ENCODE measurements at regions not wholly inside any gene's neighbourhood (a gene's known extent, or its start where the extent isn't known, plus 50 kb on each side); places are given as distances from the start of the nearest gene placed in this dataset.

DNA sequence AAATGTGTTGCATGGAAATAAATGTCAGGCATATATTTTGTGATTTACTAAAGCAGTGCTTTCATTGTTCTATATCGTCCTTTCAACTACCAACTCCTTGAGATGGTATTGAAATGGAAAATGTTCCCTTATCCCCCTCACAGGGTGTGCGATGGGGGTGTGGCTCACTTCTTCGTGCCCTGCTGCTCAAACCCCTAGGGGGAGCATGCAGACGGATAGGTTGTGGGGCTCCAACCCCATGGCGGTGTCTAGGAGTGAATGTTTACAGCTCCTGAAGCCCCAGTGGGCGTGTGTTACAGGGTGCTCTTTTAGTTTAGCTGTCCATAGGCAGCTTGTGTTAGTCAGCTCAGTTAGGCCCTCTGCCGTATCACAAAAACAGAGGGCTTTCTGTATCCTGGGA, 287.7 kb upstream of the EMCN start:
- Histone ChIP-seq H3K36me3 (ENCODE audit: control insufficient read depth, insufficient read depth, low read length) (no peaks in the 10 kb centered on the region), H3K27me3 (ENCODE audit: control insufficient read depth, insufficient read depth, low read length) (no peaks in the 10 kb centered on the region), H3K4me3 (ENCODE audit: low read depth, low read length) (no peak overlapping the region)
- no peak for TF ChIP-seq CTCF (IDR thresholded peaks at IDR 0.05; ENCODE audit: insufficient read depth, low read length, poor library complexity, severe bottlenecking)
- no peak for DNase-seq (ENCODE audit: low read depth)

DNA sequence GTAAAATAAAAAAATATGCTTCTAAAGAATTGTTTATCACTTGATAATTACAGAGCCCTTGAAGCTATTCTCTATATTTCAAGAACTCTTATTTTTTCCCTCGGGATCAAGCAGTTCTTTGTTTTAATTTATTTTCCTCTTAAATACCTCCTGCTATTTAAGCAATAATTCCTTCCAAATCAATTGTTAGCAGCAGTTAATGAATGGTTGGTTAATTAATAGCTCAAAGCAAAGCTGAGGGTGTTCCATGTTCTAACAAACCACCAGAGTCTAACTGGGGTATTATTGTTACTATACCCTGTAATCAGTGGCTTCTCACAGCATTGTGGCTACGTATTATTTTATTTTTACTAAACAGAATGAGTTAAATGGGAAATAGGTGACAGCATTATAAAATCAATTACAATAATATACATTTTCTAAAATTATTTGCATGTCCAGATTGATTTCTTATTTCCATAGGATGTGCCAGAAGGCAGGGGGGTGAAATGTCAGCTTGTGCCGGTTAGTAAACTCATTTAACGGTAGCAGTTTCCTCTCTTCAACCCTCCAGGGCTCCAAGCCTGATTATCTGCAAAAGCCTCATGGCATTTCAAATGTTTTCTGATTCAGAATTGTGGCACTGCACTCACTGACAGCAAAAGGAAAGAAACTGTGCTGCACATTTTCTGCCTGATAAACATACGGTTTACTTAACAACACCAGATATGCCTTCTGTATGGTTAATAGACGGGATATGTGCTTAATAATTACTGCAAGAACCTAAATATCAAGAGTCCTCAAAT, 286.9 kb upstream of the EMCN start:
- no peaks in the 10 kb centered on the region for H3K27me3 ChIP-seq (ENCODE audit: control insufficient read depth, insufficient read depth, low read length)
- no peak for TF ChIP-seq CTCF (IDR thresholded peaks at IDR 0.05; ENCODE audit: insufficient read depth, low read length, poor library complexity, severe bottlenecking)
- no peak for DNase-seq (ENCODE audit: low read depth)
- H3K36me3 ChIP-seq (ENCODE audit: control insufficient read depth, insufficient read depth, low read length), result no peaks in the 10 kb centered on the region
- H3K4me3 ChIP-seq (ENCODE audit: low read depth, low read length), result no peak overlapping the region

- H3K4me3 ChIP-seq (ENCODE audit: low read depth, low read length), result no peak overlapping the region
- no peak for DNase-seq (ENCODE audit: low read depth)
- no peak for TF ChIP-seq CTCF (IDR thresholded peaks at IDR 0.05; ENCODE audit: insufficient read depth, low read length, poor library complexity, severe bottlenecking)
- H3K27me3 ChIP-seq (ENCODE audit: control insufficient read depth, insufficient read depth, low read length), result no peaks in the 10 kb centered on the region
- H3K36me3 ChIP-seq (ENCODE audit: control insufficient read depth, insufficient read depth, low read length), result no peaks in the 10 kb centered on the region
Observed at GRCh38 chr4:100803751-100804150, 285.9 kb upstream of the EMCN start.

DNA sequence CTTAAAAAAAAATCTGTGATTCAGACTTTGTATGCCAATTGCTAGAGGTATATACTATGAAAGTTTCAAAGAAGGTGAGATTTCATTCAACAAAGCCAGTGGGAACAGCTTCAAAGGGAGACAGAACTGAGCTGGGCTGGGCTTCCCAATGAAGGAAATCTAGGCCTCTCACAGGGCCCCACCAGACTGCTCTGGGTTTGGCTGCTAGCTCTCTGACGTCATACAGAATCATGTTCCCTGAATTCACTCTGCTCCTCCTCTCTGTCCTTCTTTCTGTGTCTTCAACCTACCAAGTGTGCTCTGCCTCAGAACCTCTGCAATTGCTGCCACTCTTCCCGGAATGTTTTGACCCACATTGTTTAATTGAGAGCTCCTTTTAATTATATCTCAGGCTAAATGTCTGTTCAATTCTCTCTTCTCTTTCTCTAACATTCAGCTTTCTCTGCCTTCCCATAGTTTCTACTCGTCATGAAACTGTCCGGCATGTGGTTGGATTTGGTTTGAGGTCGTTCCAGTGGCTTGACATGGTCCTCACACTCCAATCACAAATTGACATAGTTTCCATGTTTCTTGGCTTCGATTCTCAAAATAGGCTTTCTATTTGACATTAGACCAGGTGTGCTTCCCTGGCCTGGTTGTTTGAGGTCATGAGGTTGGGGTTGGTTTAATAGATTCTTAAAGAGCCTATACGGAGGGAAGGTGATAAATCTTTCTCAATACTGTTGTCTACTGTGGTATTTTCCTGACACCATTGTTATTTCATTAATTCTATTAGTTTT, 282.1 kb upstream of the EMCN start:
- Histone ChIP-seq H3K27me3 (ENCODE audit: control insufficient read depth, insufficient read depth, low read length) (no peaks in the 10 kb centered on the region), H3K4me3 (ENCODE audit: low read depth, low read length) (no peak overlapping the region), H3K36me3 (ENCODE audit: control insufficient read depth, insufficient read depth, low read length) (no peaks in the 10 kb centered on the region)
- DNase-seq (ENCODE audit: low read depth), result no peak
- no peak for TF ChIP-seq CTCF (IDR thresholded peaks at IDR 0.05; ENCODE audit: insufficient read depth, low read length, poor library complexity, severe bottlenecking)

GRCh38 chr4:100797791-100798190, 280.0 kb upstream of the EMCN start:
- Histone ChIP-seq H3K36me3 (ENCODE audit: control insufficient read depth, insufficient read depth, low read length) (no peaks in the 10 kb centered on the region), H3K27me3 (ENCODE audit: control insufficient read depth, insufficient read depth, low read length) (no peaks in the 10 kb centered on the region), H3K4me3 (ENCODE audit: low read depth, low read length) (no peak overlapping the region)
- DNase-seq (ENCODE audit: low read depth), result no peak
- no peak for TF ChIP-seq CTCF (IDR thresholded peaks at IDR 0.05; ENCODE audit: insufficient read depth, low read length, poor library complexity, severe bottlenecking)
